HCT116 (cell line): ENCODE measurements at regions not wholly inside any gene's neighbourhood (a gene's known extent, or its start where the extent isn't known, plus 50 kb on each side); places are given as distances from the start of the nearest gene placed in this dataset.

ENCODE experiments used
- CEBPB ChIP-seq: IDR thresholded peaks from 2 replicates; pipeline ENCODE4 v1.6.1; 2012; ENCODE audit warnings: low read depth
- CTCF ChIP-seq, 3 experiments: fragments of 200-600 bp in 1 of 3; sonication (generic) in 1 of 3; IDR thresholded peaks in 2 of 3; conservative IDR thresholded peaks in 1 of 3; 2 replicates each; pipeline ENCODE4 v1.5.1; 2012 to 2017; ENCODE audit warnings: low read depth in 2 of 3, low read length in 2 of 3, antibody characterized with exemption in 1 of 3, borderline replicate concordance in 1 of 3, control low read depth in 1 of 3, mild to moderate bottlenecking in 1 of 3, mixed read lengths in 1 of 3, mixed run types in 1 of 3, moderate library complexity in 1 of 3; ENCODE audit not compliant: insufficient read depth in 1 of 3
- POLR2A ChIP-seq: IDR thresholded peaks from 2 replicates; pipeline ENCODE4 v1.7.0; 2011; ENCODE audit warnings: borderline replicate concordance; ENCODE audit not compliant: insufficient read depth, insufficient read length; ENCODE audit errors: extremely low read depth

DNA sequence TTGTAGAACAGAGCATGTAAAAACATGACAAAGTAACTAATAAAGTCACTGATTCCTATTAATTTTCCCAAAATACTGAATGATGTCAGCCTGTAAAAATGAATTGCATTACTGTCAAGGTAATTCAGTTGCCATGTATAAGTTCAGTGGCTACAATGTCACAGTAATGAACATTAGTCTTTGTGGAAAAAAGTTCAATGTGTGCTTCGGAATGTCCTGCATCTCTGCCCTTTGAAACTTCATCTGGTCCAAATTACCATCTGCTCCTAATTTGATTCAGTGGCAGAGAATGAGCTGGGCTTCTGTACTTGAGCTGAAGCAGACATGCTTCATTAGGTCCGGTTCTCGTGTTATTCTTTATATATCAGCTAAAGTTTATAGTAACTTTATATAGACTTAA lies 567.4 kb downstream of the COL12A1 start:
- no peak for TF ChIP-seq CTCF (IDR thresholded peaks at IDR 0.05 in 2 of 3, conservative IDR thresholded peaks at IDR 0.05 in 1 of 3; ENCODE audit: borderline replicate concordance in 1 of 3, insufficient read depth in 1 of 3, low read depth in 2 of 3, low read length in 2 of 3)
- TF ChIP-seq POLR2A: no peak
- TF ChIP-seq CEBPB: no peak
